ENCODE measurements at regions not wholly inside any gene's neighbourhood (a gene's known extent, or its start where the extent isn't known, plus 50 kb on each side); places are given as distances from the start of the nearest gene placed in this dataset.

GRCh38 chr5:68551436-68551835 lies 335.9 kb downstream of the PIK3R1 start:
- TF ChIP-seq CTCF (IDR thresholded peaks at IDR 0.05; ENCODE audit: insufficient read depth, low read length) = no peak
- H3K4me3 ChIP-seq (ENCODE audit: low read depth, low read length) = no peak overlapping the region
- no peak for DNase-seq (ENCODE audit: low read depth)

- no peak for TF ChIP-seq CTCF (IDR thresholded peaks at IDR 0.05; ENCODE audit: insufficient read depth, low read length)
- peak; percentile 99 for DNase-seq (ENCODE audit: low read depth)
- no peak overlapping the region for H3K4me3 ChIP-seq (ENCODE audit: low read depth, low read length)
Observed at GRCh38 chr5:68554571-68555279, 339.2 kb downstream of the PIK3R1 start.

- no peak overlapping the region for H3K4me3 ChIP-seq (ENCODE audit: low read depth, low read length)
- DNase-seq (ENCODE audit: low read depth) = peak; percentile 15
- TF ChIP-seq CTCF (IDR thresholded peaks at IDR 0.05; ENCODE audit: insufficient read depth, low read length) = no peak
Observed at GRCh38 chr5:68555907-68556681, 340.5 kb downstream of the PIK3R1 start.

- peak; percentile 43 for DNase-seq (ENCODE audit: low read depth)
- H3K4me3 ChIP-seq (ENCODE audit: low read depth, low read length) = no peak overlapping the region
- TF ChIP-seq CTCF (IDR thresholded peaks at IDR 0.05; ENCODE audit: insufficient read depth, low read length) = no peak
Observed at GRCh38 chr5:68557162-68557936, 341.8 kb downstream of the PIK3R1 start.

- no peak for TF ChIP-seq CTCF (IDR thresholded peaks at IDR 0.05; ENCODE audit: insufficient read depth, low read length)
- peak; percentile 93 for DNase-seq (ENCODE audit: low read depth)
- H3K4me3 ChIP-seq (ENCODE audit: low read depth, low read length) = no peak overlapping the region
Observed at GRCh38 chr5:68562308-68562707, 346.8 kb downstream of the PIK3R1 start.

GRCh38 chr5:68565427-68565826 lies 349.9 kb downstream of the PIK3R1 start:
- DNase-seq (ENCODE audit: low read depth) = no peak
- no peak overlapping the region for H3K4me3 ChIP-seq (ENCODE audit: low read depth, low read length)
- no peak for TF ChIP-seq CTCF (IDR thresholded peaks at IDR 0.05; ENCODE audit: insufficient read depth, low read length)

All from fibroblast of the aortic adventitia (primary cell).